Erythroblast (primary cell): ENCODE measurements at regions not wholly inside any gene's neighbourhood (a gene's known extent, or its start where the extent isn't known, plus 50 kb on each side); places are given as distances from the start of the nearest gene placed in this dataset.

Experiments used
- GATA1 ChIP-seq: IDR thresholded peaks from 2 replicates; pipeline ENCODE4 v1.6.1; 2011; ENCODE audit warnings: low read depth, mild to moderate bottlenecking, control low read depth, low read length, moderate library complexity
- POLR2A ChIP-seq: IDR thresholded peaks from 2 replicates; pipeline ENCODE4 v1.6.1; 2011; ENCODE audit warnings: mild to moderate bottlenecking, low read length

DNA sequence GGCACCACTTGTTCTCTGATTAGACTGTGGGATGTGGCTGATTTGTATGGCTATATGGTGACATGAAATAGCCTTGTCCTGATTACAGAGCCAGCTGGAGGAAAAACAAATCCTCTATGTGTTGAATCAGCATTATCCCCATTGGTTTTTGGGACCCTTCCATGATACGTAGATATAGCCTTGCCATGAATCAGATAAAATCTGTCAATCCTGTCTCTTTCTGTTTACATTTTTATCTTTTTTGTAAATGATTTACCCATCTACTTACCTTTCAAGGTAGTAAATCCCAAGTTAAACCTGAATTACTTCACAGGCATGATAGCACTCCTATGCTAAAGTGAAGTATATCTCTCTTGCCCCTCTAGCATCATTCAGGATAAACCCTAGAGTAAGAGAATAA, 789.3 kb downstream of the TMTC2 start:
- TF ChIP-seq POLR2A (no peak), GATA1 (no peak)
